PC-9 (cell line): ENCODE measurements at regions not wholly inside any gene's neighbourhood (a gene's known extent, or its start where the extent isn't known, plus 50 kb on each side); places are given as distances from the start of the nearest gene placed in this dataset.

Experiments used
- BruUV-seq: library from RNA; stranded (reverse); fragments of 400-500 nt; replicated peaks from 2 replicates; lab custom pipeline; 2021; lab: Mats Ljungman, UMichigan
- CTCF ChIA-PET: fragments of 300-600 bp; sonication (Branson Sonifier 250); formaldehyde crosslinking; loops from one replicate; lab custom pipeline; 2022; ENCODE audit warnings: antibody characterized with exemption; lab: Charles Lee
- POLR2A ChIA-PET: fragments of 300-600 bp; sonication (Branson Sonifier 250); formaldehyde crosslinking; loops from one replicate; lab custom pipeline; 2022; ENCODE audit warnings: antibody characterized with exemption; ENCODE audit not compliant: unreplicated experiment; lab: Charles Lee
- DNase-seq, 2 experiments: peaks; one replicate each; pipeline versions ENCODE4 v3.0.0 to v3.0.0-alpha.2; 2015 to 2022; ENCODE audit warnings: mixed read lengths in 1 of 2
- H2AFZ ChIP-seq: fragments of 200-600 bp; sonication (generic); 2 replicates; pipeline ENCODE4 v1.8.1; 2017; ENCODE audit warnings: antibody characterized with exemption
- H3F3A ChIP-seq: fragments of 200-600 bp; sonication (generic); 2 replicates; pipeline ENCODE4 v1.8.1; 2017; ENCODE audit warnings: antibody characterized with exemption, mild to moderate bottlenecking, low read depth; ENCODE audit not compliant: insufficient read depth
- H3K27ac ChIP-seq: fragments of 200-600 bp; sonication (generic); 2 replicates; pipeline ENCODE4 v1.6.1; 2016; ENCODE audit warnings: mixed run types
- H3K27me3 ChIP-seq: fragments of 200-600 bp; sonication (generic); 2 replicates; pipeline ENCODE4 v1.6.1; 2016; ENCODE audit warnings: low read depth, mixed run types; ENCODE audit not compliant: insufficient read depth
- H3K36me3 ChIP-seq: fragments of 200-600 bp; sonication (generic); 2 replicates; pipeline ENCODE4 v1.6.1; 2016; ENCODE audit warnings: low read depth, mixed run types
- H3K4me1 ChIP-seq: fragments of 200-600 bp; sonication (generic); replicated peaks from 2 replicates; pipeline ENCODE4 v1.6.1; 2016; ENCODE audit warnings: mixed run types; ENCODE audit not compliant: insufficient read depth
- H3K4me2 ChIP-seq: fragments of 200-600 bp; sonication (generic); 2 replicates; pipeline ENCODE4 v1.6.1; 2017; ENCODE audit warnings: mixed run types
- H3K4me3 ChIP-seq: fragments of 200-600 bp; sonication (generic); 2 replicates; pipeline ENCODE4 v1.6.1; 2016; ENCODE audit warnings: mixed run types
- H3K79me2 ChIP-seq: fragments of 200-600 bp; sonication (generic); 2 replicates; pipeline ENCODE4 v1.6.1; 2017; ENCODE audit warnings: low read depth, mixed run types
- H3K9me2 ChIP-seq: fragments of 200-600 bp; sonication (generic); 2 replicates; pipeline ENCODE4 v1.8.1; 2017; ENCODE audit warnings: mild to moderate bottlenecking; ENCODE audit not compliant: insufficient read depth
- H3K9me3 ChIP-seq: fragments of 200-600 bp; sonication (generic); 2 replicates; pipeline ENCODE4 v1.8.1; 2016; ENCODE audit warnings: low read depth; ENCODE audit not compliant: insufficient read depth
- H4K20me1 ChIP-seq: fragments of 200-600 bp; sonication (generic); 2 replicates; pipeline ENCODE4 v1.8.1; 2017; ENCODE audit not compliant: insufficient read depth
- CTCF ChIP-seq: fragments of 200-600 bp; sonication (generic); conservative IDR thresholded peaks from 2 replicates; pipeline ENCODE4 v1.6.1; 2017; ENCODE audit warnings: mixed run types, antibody characterized with exemption, mild to moderate bottlenecking, moderate library complexity
- EZH2 ChIP-seq: fragments of 200-600 bp; sonication (generic); IDR thresholded peaks from 2 replicates; pipeline ENCODE4 v1.8.0; 2017; ENCODE audit warnings: antibody characterized with exemption, low read depth
- intact Hi-C: fragments of 100-400 bp; cut with micrococcal nuclease; formaldehyde crosslinking; loops from one replicate; pipeline ENCODE4 v1.10.0; 2022; ENCODE audit not compliant: unreplicated experiment

DNA sequence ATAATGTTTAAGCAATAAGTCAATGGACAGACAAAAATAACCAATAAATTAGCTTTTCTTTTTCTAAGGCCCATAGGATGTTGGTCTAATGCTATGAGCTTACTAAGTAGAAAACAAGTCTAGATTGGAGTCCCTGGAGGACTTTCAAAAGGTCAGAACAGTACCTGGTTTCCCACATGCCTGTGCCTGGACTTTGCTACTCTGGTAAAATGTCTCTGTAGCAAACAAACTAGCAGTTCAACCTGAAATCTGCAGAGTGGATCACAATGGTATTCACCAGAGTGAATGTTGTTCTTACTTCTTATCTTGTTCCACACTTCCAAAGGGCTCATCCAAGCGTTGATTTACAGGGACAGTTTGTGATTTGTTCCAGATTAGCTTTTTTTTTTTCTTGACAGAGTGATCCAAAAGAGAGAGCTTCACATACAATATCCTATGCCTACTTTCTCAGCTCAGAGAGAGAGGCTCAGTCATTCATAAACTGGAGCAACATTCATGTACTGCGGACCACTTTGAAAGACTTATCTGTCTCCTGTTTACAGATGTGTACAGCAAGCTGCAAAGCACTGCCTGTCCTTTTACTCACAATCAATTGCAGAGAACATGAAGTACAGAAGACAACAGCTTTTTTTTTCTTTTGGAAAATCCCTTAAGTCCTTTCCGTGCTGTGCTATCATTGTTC lies 466.1 kb downstream of the SPATA31D1 start:
- no peak overlapping the region for H2AFZ ChIP-seq
- POLR2A ChIA-PET = no interaction called here
- no peaks in the 10 kb centered on the region for H3K36me3 ChIP-seq
- H3K4me1 ChIP-seq = no peaks in the 10 kb centered on the region
- CTCF ChIA-PET = no interaction called here
- no peak overlapping the region for H3K4me3 ChIP-seq
- no peaks in the 10 kb centered on the region for H3F3A ChIP-seq
- H3K79me2 ChIP-seq = no peaks in the 10 kb centered on the region
- no peak overlapping the region for H3K27ac ChIP-seq
- H3K27me3 ChIP-seq = no peaks in the 10 kb centered on the region
- H3K9me2 ChIP-seq = no peaks in the 10 kb centered on the region
- H3K4me2 ChIP-seq = no peak overlapping the region
- TF ChIP-seq EZH2 = no peak
- TF ChIP-seq CTCF = no peak
- H3K9me3 ChIP-seq = no peaks in the 10 kb centered on the region
- no TSS peak for BruUV-seq
- intact Hi-C loops = no loop called here
- no peaks in the 10 kb centered on the region for H4K20me1 ChIP-seq
- no peak for DNase-seq

DNA sequence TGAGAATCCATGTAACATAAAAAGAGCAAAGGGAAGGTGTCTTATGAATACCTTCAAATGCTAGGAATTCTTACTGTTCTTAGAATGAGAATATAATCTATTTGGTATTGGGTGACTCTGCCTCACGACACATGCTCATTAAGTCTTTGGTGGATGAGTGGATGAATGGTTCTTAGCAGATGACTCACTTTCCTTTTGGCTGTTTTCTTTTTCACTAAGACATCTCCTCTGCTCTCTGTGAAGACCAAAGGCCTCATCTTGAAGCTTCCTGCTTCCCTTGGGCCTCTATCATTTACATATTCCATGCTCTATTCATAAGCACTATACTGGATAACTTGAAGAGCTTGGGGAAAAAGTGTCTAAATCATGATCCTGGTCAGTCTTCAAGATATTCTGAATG lies 468.1 kb downstream of the SPATA31D1 start:
- no peak overlapping the region for H3K27ac ChIP-seq
- no peaks in the 10 kb centered on the region for H4K20me1 ChIP-seq
- intact Hi-C loops = no loop called here
- TF ChIP-seq EZH2 (no peak), CTCF (no peak)
- no peaks in the 10 kb centered on the region for H3K4me1 ChIP-seq
- ChIA-PET POLR2A (no interaction called here), CTCF (no interaction called here)
- no peaks in the 10 kb centered on the region for H3K27me3 ChIP-seq
- H3F3A ChIP-seq = no peaks in the 10 kb centered on the region
- BruUV-seq = no TSS peak
- no peaks in the 10 kb centered on the region for H3K9me2 ChIP-seq
- no peaks in the 10 kb centered on the region for H3K36me3 ChIP-seq
- no peak overlapping the region for H3K4me3 ChIP-seq
- H3K9me3 ChIP-seq = no peaks in the 10 kb centered on the region
- H2AFZ ChIP-seq = no peak overlapping the region
- DNase-seq = no peak
- no peaks in the 10 kb centered on the region for H3K79me2 ChIP-seq
- no peak overlapping the region for H3K4me2 ChIP-seq

- Histone ChIP-seq H3K4me3 (no peak overlapping the region), H3K4me2 (no peak overlapping the region), H3K27ac (no peak overlapping the region), H3K9me3 (peaks cover 4% of the 10 kb centered on the region; the same call in 1 of the 2 replicates), H3K27me3 (no peaks in the 10 kb centered on the region), H3K9me2 (no peaks in the 10 kb centered on the region), H3K36me3 (no peaks in the 10 kb centered on the region), H3K79me2 (no peaks in the 10 kb centered on the region), H3K4me1 (no peaks in the 10 kb centered on the region), H4K20me1 (no peaks in the 10 kb centered on the region), H2AFZ (no peak overlapping the region), H3F3A (no peaks in the 10 kb centered on the region)
- no TSS peak for BruUV-seq
- intact Hi-C loops = no loop called here
- ChIA-PET POLR2A (no interaction called here), CTCF (no interaction called here)
- no peak for DNase-seq
- TF ChIP-seq EZH2 (no peak), CTCF (no peak)
Measured at GRCh38 chr9:82457298-82457697, 468.7 kb downstream of the SPATA31D1 start.
